HCT116 (cell line): ENCODE measurements at regions not wholly inside any gene's neighbourhood (a gene's known extent, or its start where the extent isn't known, plus 50 kb on each side); places are given as distances from the start of the nearest gene placed in this dataset.

ENCODE experiments used
- ATAC-seq: fragments of 200-7000 bp; cut with Tn5 transposase; 2 replicates; pipeline ENCODE4 v1.9.1; 2020; ENCODE audit warnings: mild to moderate bottlenecking, moderate library complexity
- BruUV-seq: library from RNA; stranded (reverse); fragments of 400-500 nt; replicated peaks from 2 replicates; lab custom pipeline; 2021; lab: Mats Ljungman, UMichigan
- CTCF ChIA-PET: fragments of 300-600 bp; sonication (Branson Sonifier 250); formaldehyde crosslinking; loops from one replicate; lab custom pipeline; 2021; ENCODE audit warnings: antibody characterized with exemption; lab: Charles Lee
- POLR2A ChIA-PET: fragments of 300-600, 350-600 bp; sonication (Branson Sonifier 250); formaldehyde crosslinking; loops from one replicate; lab custom pipeline; 2021; ENCODE audit warnings: antibody characterized with exemption; lab: Charles Lee
- RAD21 ChIA-PET, 2 experiments: fragments of 300-600 bp; sonication (Branson Sonifier 250); formaldehyde crosslinking; loops; one replicate each; lab custom pipeline; 2023; ENCODE audit warnings: low total read pairs in 2 of 2; ENCODE audit not compliant: uncharacterized antibody in 2 of 2, unreplicated experiment in 2 of 2, low non-redundant PET in 1 of 2; lab: Charles Lee
- DNase-seq: peaks from one replicate; pipeline ENCODE4 v3.0.0-alpha.2; 2010; ENCODE audit warnings: low read depth, low spot score
- H2AFZ ChIP-seq: fragments of 200-600 bp; shearing (Covaris generic), sonication (generic); 2 replicates; pipeline ENCODE4 v1.6.1; 2017; ENCODE audit warnings: low read depth, mixed run types, mixed read lengths, antibody characterized with exemption, low read length; ENCODE audit not compliant: poor library complexity, severe bottlenecking
- H3K27ac ChIP-seq: 2 replicates; pipeline ENCODE4 v1.5.1; 2012; ENCODE audit warnings: low read depth, low read length
- H3K27me3 ChIP-seq: fragments of 200-600 bp; sonication (generic); 2 replicates; pipeline ENCODE4 v1.6.1; 2016; ENCODE audit warnings: mixed run types, low read length, mixed read lengths; ENCODE audit not compliant: insufficient read depth
- H3K36me3 ChIP-seq, 2 experiments: fragments of 200-500 bp in 1 of 2; fragments of 200-600 bp in 1 of 2; sonication (Bioruptor generic) in 1 of 2; sonication (generic) in 1 of 2; 2 replicates each; pipeline versions ENCODE4 v1.5.1 to v1.6.1; 2014 to 2016; ENCODE audit warnings: low read length in 2 of 2, inconsistent platforms in 1 of 2, mixed read lengths in 1 of 2, mixed run types in 1 of 2; ENCODE audit not compliant: insufficient read depth in 2 of 2, control insufficient read depth in 1 of 2
- H3K4me1 ChIP-seq, 2 experiments: fragments of 200-600 bp in 1 of 2; sonication (generic) in 1 of 2; 2 replicates each; pipeline versions ENCODE4 v1.5.1 to v1.6.1; 2012 to 2017; ENCODE audit warnings: low read length in 2 of 2, inconsistent platforms in 1 of 2, mild to moderate bottlenecking in 1 of 2, mixed read lengths in 1 of 2, mixed run types in 1 of 2, moderate library complexity in 1 of 2; ENCODE audit not compliant: insufficient read depth in 2 of 2, control insufficient read depth in 1 of 2
- H3K4me2 ChIP-seq: fragments of 200-600 bp; sonication (generic); 2 replicates; pipeline ENCODE4 v1.6.1; 2017; ENCODE audit warnings: mixed run types, low read length, mixed read lengths
- H3K4me3 ChIP-seq, 2 experiments: fragments of 200-600 bp in 1 of 2; sonication (generic) in 1 of 2; replicated peaks in 1 of 2; 2 replicates each; pipeline ENCODE4 v1.5.1; 2011 to 2016; ENCODE audit warnings: low read length in 2 of 2, control low read depth in 1 of 2, low read depth in 1 of 2, mild to moderate bottlenecking in 1 of 2, mixed read lengths in 1 of 2, mixed run types in 1 of 2
- H3K79me2 ChIP-seq: fragments of 200-600 bp; sonication (generic); 2 replicates; pipeline ENCODE4 v1.6.1; 2017; ENCODE audit warnings: mild to moderate bottlenecking, mixed run types, low read length, moderate library complexity, mixed read lengths; ENCODE audit not compliant: insufficient read depth
- H3K9ac ChIP-seq: fragments of 200-600 bp; sonication (generic); 2 replicates; pipeline ENCODE4 v1.6.1; 2016; ENCODE audit warnings: low read length, mixed read lengths
- H3K9me2 ChIP-seq: fragments of 200-600 bp; sonication (generic), shearing (Covaris generic); 2 replicates; pipeline ENCODE4 v1.6.1; 2017; ENCODE audit warnings: mixed run types, mild to moderate bottlenecking, moderate library complexity; ENCODE audit not compliant: insufficient read depth
- H3K9me3 ChIP-seq, 2 experiments: fragments of 200-500 bp in 1 of 2; fragments of 200-600 bp in 1 of 2; sonication (Bioruptor generic) in 1 of 2; sonication (generic) in 1 of 2; 2 replicates each; pipeline ENCODE4 v1.6.1; 2014 to 2017; ENCODE audit warnings: low read length in 2 of 2, mixed read lengths in 2 of 2, inconsistent platforms in 1 of 2, low read depth in 1 of 2, mild to moderate bottlenecking in 1 of 2, mixed run types in 1 of 2, moderate library complexity in 1 of 2; ENCODE audit not compliant: control insufficient read depth in 1 of 2, insufficient read depth in 1 of 2
- H4K20me1 ChIP-seq: fragments of 200-600 bp; sonication (generic), shearing (Covaris generic); 2 replicates; pipeline ENCODE4 v1.6.1; 2017; ENCODE audit warnings: mixed run types, mild to moderate bottlenecking, moderate library complexity; ENCODE audit not compliant: insufficient read depth
- ATF3 ChIP-seq: IDR thresholded peaks from 2 replicates; pipeline ENCODE4 v1.6.1; 2012
- CEBPB ChIP-seq: IDR thresholded peaks from 2 replicates; pipeline ENCODE4 v1.6.1; 2012; ENCODE audit warnings: low read depth
- CTCF ChIP-seq, 3 experiments: fragments of 200-600 bp in 1 of 3; sonication (generic) in 1 of 3; IDR thresholded peaks in 2 of 3; conservative IDR thresholded peaks in 1 of 3; 2 replicates each; pipeline ENCODE4 v1.5.1; 2012 to 2017; ENCODE audit warnings: low read depth in 2 of 3, low read length in 2 of 3, antibody characterized with exemption in 1 of 3, borderline replicate concordance in 1 of 3, control low read depth in 1 of 3, mild to moderate bottlenecking in 1 of 3, mixed read lengths in 1 of 3, mixed run types in 1 of 3, moderate library complexity in 1 of 3; ENCODE audit not compliant: insufficient read depth in 1 of 3
- ELF1 ChIP-seq: IDR thresholded peaks from 2 replicates; pipeline ENCODE4 v1.6.1; 2012; ENCODE audit warnings: low read depth, borderline replicate concordance
- FOSL1 ChIP-seq: IDR thresholded peaks from 2 replicates; pipeline ENCODE4 v1.6.1; 2012; ENCODE audit warnings: low read depth
- MAX ChIP-seq: IDR thresholded peaks from 2 replicates; pipeline ENCODE4 v1.6.1; 2012
- POLR2A ChIP-seq: IDR thresholded peaks from 2 replicates; pipeline ENCODE4 v1.7.0; 2011; ENCODE audit warnings: borderline replicate concordance; ENCODE audit not compliant: insufficient read depth, insufficient read length; ENCODE audit errors: extremely low read depth
- POLR2AphosphoS5 ChIP-seq: IDR thresholded peaks from 2 replicates; pipeline ENCODE4 v1.6.1; 2011; ENCODE audit warnings: mild to moderate bottlenecking, low read depth, low read length, moderate library complexity
- REST ChIP-seq: IDR thresholded peaks from 2 replicates; pipeline ENCODE4 v1.6.1; 2012; ENCODE audit warnings: low read depth
- SRF ChIP-seq: IDR thresholded peaks from 2 replicates; pipeline ENCODE4 v1.6.1; 2012; ENCODE audit warnings: low read depth
- YY1 ChIP-seq: IDR thresholded peaks from 2 replicates; pipeline ENCODE4 v1.6.1; 2011; ENCODE audit warnings: low read length, low read depth, moderate library complexity, mild to moderate bottlenecking; ENCODE audit not compliant: insufficient replicate concordance; ENCODE audit errors: extremely low read depth
- ZFX ChIP-seq: fragments of 450-650 bp; IDR thresholded peaks from 2 replicates; pipeline ENCODE4 v1.6.1; 2017
- ZNF274 ChIP-seq: fragments of 200-500 bp; sonication (Bioruptor generic); IDR thresholded peaks from 2 replicates; pipeline ENCODE4 v1.6.1; 2014; ENCODE audit warnings: mild to moderate bottlenecking, low read depth, low read length, inconsistent platforms
- intact Hi-C: fragments of 100-400 bp; cut with micrococcal nuclease; formaldehyde crosslinking; loops from 2 replicates; pipeline ENCODE4 v1.10.0; 2022

GRCh38 chr13:76690611-76691010, 195.6 kb downstream of the KCTD12 start:
- Histone ChIP-seq H3K4me3 (no peak overlapping the region), H3K36me3 (no peaks in the 10 kb centered on the region), H3K9me3 (no peaks in the 10 kb centered on the region), H4K20me1 (no peaks in the 10 kb centered on the region), H3K9me2 (no peaks in the 10 kb centered on the region), H3K27me3 (no peaks in the 10 kb centered on the region), H2AFZ (no peak overlapping the region), H3K4me1 (no peaks in the 10 kb centered on the region), H3K9ac (no peak overlapping the region), H3K4me2 (no peak overlapping the region), H3K79me2 (no peaks in the 10 kb centered on the region), H3K27ac (no peak overlapping the region)
- POLR2A ChIA-PET, result no interaction called here
- RAD21 ChIA-PET, result no interaction called here
- no peak for TF ChIP-seq CTCF (IDR thresholded peaks at IDR 0.05 in 2 of 3, conservative IDR thresholded peaks at IDR 0.05 in 1 of 3; ENCODE audit: borderline replicate concordance in 1 of 3, insufficient read depth in 1 of 3, low read depth in 2 of 3, low read length in 2 of 3)
- TF ChIP-seq ATF3, result no peak
- no peak for TF ChIP-seq CEBPB
- TF ChIP-seq YY1, result no peak
- no peak for TF ChIP-seq ZFX
- TF ChIP-seq MAX, result no peak
- no peak for TF ChIP-seq ELF1
- TF ChIP-seq POLR2AphosphoS5, result no peak
- TF ChIP-seq SRF, result no peak
- TF ChIP-seq REST, result no peak
- no peak for TF ChIP-seq FOSL1
- no peak for TF ChIP-seq ZNF274
- TF ChIP-seq POLR2A, result no peak
- BruUV-seq, result no TSS peak
- no peak for ATAC-seq
- no peak for DNase-seq
- CTCF ChIA-PET, result no interaction called here
- intact Hi-C loops, result no loop called here
